Heart left ventricle (tissue), 13 donors: ENCODE measurements at regions not wholly inside any gene's neighbourhood (a gene's known extent, or its start where the extent isn't known, plus 50 kb on each side); places are given as distances from the start of the nearest gene placed in this dataset.

Experiments
- CTCF ChIP-seq, 12 donors: fragments of 200-600 bp; sonication (generic) in 4 of 12; IDR thresholded peaks; one replicate each; pipeline versions ENCODE4 v1.5.0 to v1.8.0; 2018 to 2022; ENCODE audit warnings: antibody characterized with exemption in 12 of 12, mild to moderate bottlenecking in 5 of 12
- POLR2A ChIP-seq, 2 donors: fragments of 450-650 bp; IDR thresholded peaks; one replicate each; pipeline ENCODE4 v1.6.1; 2017; ENCODE audit warnings: antibody characterized with exemption in 2 of 2, mild to moderate bottlenecking in 2 of 2, moderate library complexity in 2 of 2
- donor health status: ischemic (EF 13 %, LVEDD 7.1; RV severe dilation, severe dysfunction).
- donor health status: DM: no; HTN: yes; CAD: no.
- donor health status: DM: no; HTN: no; CAD: no.
- donor health status: ischemic (EF 25% LVEDD 6.9; RV normal size, moderate dysfunction).
- donor health status: ischemic (EF 25% LVEDD 5.7; RV mildly dilated, moderate dysfunction).
- donor health status: ischemic (EF 35%, LVEDD 5.7; RV mildly dilated, moderate dysfunction).
- donor health status: nonischemic (EF 11% LVEDD 7.7; RV severe dilation, severe dysfunction).
- donor health status: DM: yes; HTN: yes; CAD: no.
- donor health status: PGD.
- donor health status: ischemic (EF 29% LVEDD 5.4; RV normal size, mild dysfunction).
- donor health status: nonischemic (EF 23%, LVEDD 6.1; RV moderate dilation, normal function).

- TF ChIP-seq CTCF (IDR thresholded peaks at IDR 0.05) = no peak
- no peak for TF ChIP-seq POLR2A (IDR thresholded peaks at IDR 0.05)
Measured at GRCh38 chr12:103140286-103140685, 182.8 kb downstream of the ASCL1 start.
